ENCODE measurements at regions not wholly inside any gene's neighbourhood (a gene's known extent, or its start where the extent isn't known, plus 50 kb on each side); places are given as distances from the start of the nearest gene placed in this dataset.

- 97% methylated on average over 1 of the region's 1 CpG for WGBS
- Histone ChIP-seq H3K9me3 (ENCODE audit: control insufficient read depth in 2 of 2, insufficient read depth in 1 of 2, low read length in 1 of 2) (peaks cover 0 to 9% of the 10 kb centered on the region in 2 donors), H3K4me3 (ENCODE audit: low read length in 2 of 2) (no peak overlapping the region), H3K27ac (ENCODE audit: low read depth in 1 of 2, low read length in 1 of 2) (no peak overlapping the region), H3K27me3 (ENCODE audit: control insufficient read depth in 2 of 2, insufficient read depth in 1 of 2, low read length in 1 of 2) (peaks cover 0 to 5% of the 10 kb centered on the region in 2 donors), H3K36me3 (ENCODE audit: control insufficient read depth in 2 of 2, insufficient read depth in 2 of 2, low read length in 1 of 2) (no peaks in the 10 kb centered on the region), H3K4me1 (ENCODE audit: control insufficient read depth in 2 of 2, insufficient read depth in 2 of 2, low read length in 2 of 2) (no peaks in the 10 kb centered on the region)
- no peak for DNase-seq (ENCODE audit: low read depth in 6 of 9, low spot score in 9 of 9)
Measured at GRCh38 chr2:105631922-105632321, 112.8 kb upstream of the NCK2 start.

DNA sequence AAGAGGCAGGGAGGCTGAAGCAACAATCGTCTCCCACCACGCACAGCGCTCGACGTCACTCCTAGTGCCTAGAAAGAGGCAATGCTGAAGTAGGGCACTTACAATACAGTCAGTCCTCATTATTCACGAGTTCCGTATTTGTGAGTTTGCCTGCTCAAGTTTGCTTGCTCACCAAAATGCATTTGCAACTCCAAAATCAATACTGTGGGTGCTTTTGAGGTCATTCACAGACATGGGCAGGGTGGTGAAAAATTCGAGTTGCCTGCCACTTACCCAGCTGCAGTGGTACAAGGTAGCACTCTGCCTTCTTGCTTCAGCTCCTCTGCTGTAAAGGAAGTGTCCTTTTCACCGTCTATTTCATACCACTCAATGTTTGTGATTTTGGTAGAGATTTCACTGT, 113.7 kb upstream of the NCK2 start:
- Histone ChIP-seq H3K4me3 (ENCODE audit: low read length in 2 of 2) (no peak overlapping the region), H3K9me3 (ENCODE audit: control insufficient read depth in 2 of 2, insufficient read depth in 1 of 2, low read length in 1 of 2) (peaks cover 0 to 9% of the 10 kb centered on the region in 2 donors), H3K27ac (ENCODE audit: low read depth in 1 of 2, low read length in 1 of 2) (no peak overlapping the region), H3K4me1 (ENCODE audit: control insufficient read depth in 2 of 2, insufficient read depth in 2 of 2, low read length in 2 of 2) (no peaks in the 10 kb centered on the region), H3K36me3 (ENCODE audit: control insufficient read depth in 2 of 2, insufficient read depth in 2 of 2, low read length in 1 of 2) (no peaks in the 10 kb centered on the region), H3K27me3 (ENCODE audit: control insufficient read depth in 2 of 2, insufficient read depth in 1 of 2, low read length in 1 of 2) (peaks cover 0 to 3% of the 10 kb centered on the region in 2 donors)
- 90% methylated on average over 9 of the region's 9 CpGs for WGBS
- DNase-seq (ENCODE audit: low read depth in 6 of 9, low spot score in 9 of 9), result no peak

- peak in 2 of 9 donors; percentile 8 to 35 for DNase-seq (ENCODE audit: low read depth in 6 of 9, low spot score in 9 of 9)
- Histone ChIP-seq H3K36me3 (ENCODE audit: control insufficient read depth in 2 of 2, insufficient read depth in 2 of 2, low read length in 1 of 2) (no peaks in the 10 kb centered on the region), H3K4me3 (ENCODE audit: low read length in 2 of 2) (no peak overlapping the region), H3K4me1 (ENCODE audit: control insufficient read depth in 2 of 2, insufficient read depth in 2 of 2, low read length in 2 of 2) (no peaks in the 10 kb centered on the region), H3K27me3 (ENCODE audit: control insufficient read depth in 2 of 2, insufficient read depth in 1 of 2, low read length in 1 of 2) (no peaks in the 10 kb centered on the region), H3K9me3 (ENCODE audit: control insufficient read depth in 2 of 2, insufficient read depth in 1 of 2, low read length in 1 of 2) (peaks cover 0 to 9% of the 10 kb centered on the region in 2 donors), H3K27ac (ENCODE audit: low read depth in 1 of 2, low read length in 1 of 2) (no peak overlapping the region)
- 25% methylated on average over 1 of the region's 1 CpG for WGBS
Measured at GRCh38 chr2:105629634-105630033, 115.1 kb upstream of the NCK2 start.

- H3K4me3 ChIP-seq (ENCODE audit: low read length in 2 of 2), result no peak overlapping the region
- no peak for DNase-seq (ENCODE audit: low read depth in 6 of 9, low spot score in 9 of 9)
- H3K36me3 ChIP-seq (ENCODE audit: control insufficient read depth in 2 of 2, insufficient read depth in 2 of 2, low read length in 1 of 2), result no peaks in the 10 kb centered on the region
- H3K9me3 ChIP-seq (ENCODE audit: control insufficient read depth in 2 of 2, insufficient read depth in 1 of 2, low read length in 1 of 2), result peaks cover 2 to 9% of the 10 kb centered on the region in 2 donors
- no peaks in the 10 kb centered on the region for H3K27me3 ChIP-seq (ENCODE audit: control insufficient read depth in 2 of 2, insufficient read depth in 1 of 2, low read length in 1 of 2)
- H3K27ac ChIP-seq (ENCODE audit: low read depth in 1 of 2, low read length in 1 of 2), result no peak overlapping the region
- H3K4me1 ChIP-seq (ENCODE audit: control insufficient read depth in 2 of 2, insufficient read depth in 2 of 2, low read length in 2 of 2), result no peaks in the 10 kb centered on the region
- WGBS, result 91% methylated on average over 3 of the region's 3 CpGs
Measured at GRCh38 chr2:105627534-105627933, 117.2 kb upstream of the NCK2 start.

DNA sequence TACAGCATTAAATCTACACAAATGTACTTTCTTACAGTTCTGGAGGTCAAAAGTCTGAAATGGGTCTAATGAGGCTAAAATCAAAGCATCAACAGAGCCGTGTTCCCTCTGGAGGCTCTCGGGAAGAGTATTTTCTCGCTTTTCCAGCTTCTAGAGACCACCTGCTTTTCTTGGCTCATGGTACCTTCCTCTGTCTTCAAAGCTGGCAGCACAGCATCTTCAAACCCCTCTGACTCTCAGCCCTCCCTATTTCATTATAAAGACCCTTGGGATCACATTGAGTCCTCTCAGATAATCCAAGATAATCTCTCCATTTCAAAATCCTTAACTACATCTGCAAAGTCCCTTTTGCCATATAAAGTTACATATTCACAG, 117.8 kb upstream of the NCK2 start:
- no peaks in the 10 kb centered on the region for H3K4me1 ChIP-seq (ENCODE audit: control insufficient read depth in 2 of 2, insufficient read depth in 2 of 2, low read length in 2 of 2)
- H3K36me3 ChIP-seq (ENCODE audit: control insufficient read depth in 2 of 2, insufficient read depth in 2 of 2, low read length in 1 of 2), result no peaks in the 10 kb centered on the region
- H3K9me3 ChIP-seq (ENCODE audit: control insufficient read depth in 2 of 2, insufficient read depth in 1 of 2, low read length in 1 of 2), result peaks cover 2 to 9% of the 10 kb centered on the region in 2 donors
- H3K4me3 ChIP-seq (ENCODE audit: low read length in 2 of 2), result no peak overlapping the region
- 97% methylated on average over 3 of the region's 3 CpGs for WGBS
- no peak for DNase-seq (ENCODE audit: low read depth in 6 of 9, low spot score in 9 of 9)
- no peaks in the 10 kb centered on the region for H3K27me3 ChIP-seq (ENCODE audit: control insufficient read depth in 2 of 2, insufficient read depth in 1 of 2, low read length in 1 of 2)
- no peak overlapping the region for H3K27ac ChIP-seq (ENCODE audit: low read depth in 1 of 2, low read length in 1 of 2)

- WGBS, result 93% methylated on average over 7 of the region's 7 CpGs
- Histone ChIP-seq H3K9me3 (ENCODE audit: control insufficient read depth in 2 of 2, insufficient read depth in 1 of 2, low read length in 1 of 2) (peaks cover 2 to 9% of the 10 kb centered on the region in 2 donors), H3K4me3 (ENCODE audit: low read length in 2 of 2) (no peak overlapping the region), H3K4me1 (ENCODE audit: control insufficient read depth in 2 of 2, insufficient read depth in 2 of 2, low read length in 2 of 2) (no peaks in the 10 kb centered on the region), H3K27me3 (ENCODE audit: control insufficient read depth in 2 of 2, insufficient read depth in 1 of 2, low read length in 1 of 2) (no peaks in the 10 kb centered on the region), H3K36me3 (ENCODE audit: control insufficient read depth in 2 of 2, insufficient read depth in 2 of 2, low read length in 1 of 2) (no peaks in the 10 kb centered on the region), H3K27ac (ENCODE audit: low read depth in 1 of 2, low read length in 1 of 2) (no peak overlapping the region)
- DNase-seq (ENCODE audit: low read depth in 6 of 9, low spot score in 9 of 9), result no peak
Measured at GRCh38 chr2:105626212-105626965, 118.3 kb upstream of the NCK2 start.

GRCh38 chr2:105625632-105626031, 119.1 kb upstream of the NCK2 start:
- Histone ChIP-seq H3K9me3 (ENCODE audit: control insufficient read depth in 2 of 2, insufficient read depth in 1 of 2, low read length in 1 of 2) (peaks cover 2 to 8% of the 10 kb centered on the region in 2 donors), H3K27me3 (ENCODE audit: control insufficient read depth in 2 of 2, insufficient read depth in 1 of 2, low read length in 1 of 2) (no peaks in the 10 kb centered on the region), H3K27ac (ENCODE audit: low read depth in 1 of 2, low read length in 1 of 2) (no peak overlapping the region), H3K36me3 (ENCODE audit: control insufficient read depth in 2 of 2, insufficient read depth in 2 of 2, low read length in 1 of 2) (no peaks in the 10 kb centered on the region), H3K4me3 (ENCODE audit: low read length in 2 of 2) (no peak overlapping the region), H3K4me1 (ENCODE audit: control insufficient read depth in 2 of 2, insufficient read depth in 2 of 2, low read length in 2 of 2) (no peaks in the 10 kb centered on the region)
- 85% methylated on average over 11 of the region's 11 CpGs for WGBS
- DNase-seq (ENCODE audit: low read depth in 6 of 9, low spot score in 9 of 9), result no peak

- Histone ChIP-seq H3K27me3 (ENCODE audit: control insufficient read depth in 2 of 2, insufficient read depth in 1 of 2, low read length in 1 of 2) (no peaks in the 10 kb centered on the region), H3K36me3 (ENCODE audit: control insufficient read depth in 2 of 2, insufficient read depth in 2 of 2, low read length in 1 of 2) (no peaks in the 10 kb centered on the region), H3K4me1 (ENCODE audit: control insufficient read depth in 2 of 2, insufficient read depth in 2 of 2, low read length in 2 of 2) (no peaks in the 10 kb centered on the region), H3K27ac (ENCODE audit: low read depth in 1 of 2, low read length in 1 of 2) (no peak overlapping the region), H3K4me3 (ENCODE audit: low read length in 2 of 2) (no peak overlapping the region), H3K9me3 (ENCODE audit: control insufficient read depth in 2 of 2, insufficient read depth in 1 of 2, low read length in 1 of 2) (peaks cover 0 to 2% of the 10 kb centered on the region in 2 donors)
- 97% methylated on average over 7 of the region's 7 CpGs for WGBS
- DNase-seq (ENCODE audit: low read depth in 6 of 9, low spot score in 9 of 9), result no peak
Measured at GRCh38 chr2:105621038-105621437, 123.7 kb upstream of the NCK2 start.

DNA sequence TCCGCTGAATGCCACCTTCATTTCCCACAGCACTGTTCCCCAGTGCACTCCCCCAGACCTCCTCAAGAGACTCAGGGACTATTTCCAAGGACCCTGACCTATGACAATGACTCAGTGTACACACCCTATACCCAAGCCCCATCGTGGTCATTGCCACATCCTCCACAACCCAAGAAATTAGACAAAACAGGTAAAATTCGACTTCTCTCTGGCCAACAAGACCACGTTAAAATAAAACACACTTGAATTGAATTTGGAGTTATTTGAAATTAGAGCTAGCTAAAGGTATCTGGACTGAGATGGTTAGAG, 126.4 kb upstream of the NCK2 start:
- H3K27ac ChIP-seq (ENCODE audit: low read depth in 1 of 2, low read length in 1 of 2), result no peak overlapping the region
- H3K4me1 ChIP-seq (ENCODE audit: control insufficient read depth in 2 of 2, insufficient read depth in 2 of 2, low read length in 2 of 2), result no peaks in the 10 kb centered on the region
- H3K36me3 ChIP-seq (ENCODE audit: control insufficient read depth in 2 of 2, insufficient read depth in 2 of 2, low read length in 1 of 2), result no peaks in the 10 kb centered on the region
- WGBS, result 69% methylated on average over 4 of the region's 4 CpGs
- DNase-seq (ENCODE audit: low read depth in 6 of 9, low spot score in 9 of 9), result no peak
- H3K4me3 ChIP-seq (ENCODE audit: low read length in 2 of 2), result no peak overlapping the region
- no peaks in the 10 kb centered on the region for H3K9me3 ChIP-seq (ENCODE audit: control insufficient read depth in 2 of 2, insufficient read depth in 1 of 2, low read length in 1 of 2)
- H3K27me3 ChIP-seq (ENCODE audit: control insufficient read depth in 2 of 2, insufficient read depth in 1 of 2, low read length in 1 of 2), result no peaks in the 10 kb centered on the region

Measured in thymus (tissue), 11 donors.